HEK293T (cell line): ENCODE measurements at regions not wholly inside any gene's neighbourhood (a gene's known extent, or its start where the extent isn't known, plus 50 kb on each side); places are given as distances from the start of the nearest gene placed in this dataset.

Experiments used
- CTCF ChIA-PET: fragments of 350-600 bp; formaldehyde crosslinking; extraction: SDS; loops from one replicate; lab custom pipeline; 2021; ENCODE audit warnings: antibody characterized with exemption, inconsistent platforms; lab: Yijun Ruan, JAX
- POLR2A ChIA-PET: fragments of 350-600 bp; formaldehyde crosslinking; extraction: SDS; loops from one replicate; lab custom pipeline; 2020; ENCODE audit warnings: antibody characterized with exemption, inconsistent platforms; lab: Yijun Ruan, JAX
- DNase-seq: peaks from one replicate; pipeline ENCODE4 v3.0.0; 2012; ENCODE audit warnings: mixed read lengths; ENCODE audit errors: extremely low spot score
- ARNT ChIP-seq: fragments of 450-650 bp; IDR thresholded peaks from 2 replicates; pipeline ENCODE4 v1.6.1; 2017; ENCODE audit warnings: mild to moderate bottlenecking
- BHLHE40 ChIP-seq: fragments of 450-650 bp; IDR thresholded peaks from 2 replicates; pipeline ENCODE4 v1.6.1; 2016; ENCODE audit warnings: mild to moderate bottlenecking, moderate library complexity, borderline replicate concordance
- CTBP1 ChIP-seq: fragments of 450-650 bp; IDR thresholded peaks from 2 replicates; pipeline ENCODE4 v1.6.1; 2016; ENCODE audit warnings: borderline replicate concordance
- ELF4 ChIP-seq: fragments of 450-650 bp; IDR thresholded peaks from 2 replicates; pipeline ENCODE4 v1.6.1; 2017; ENCODE audit warnings: antibody characterized with exemption
- FOXA1 ChIP-seq: fragments of 450-650 bp; IDR thresholded peaks from 2 replicates; pipeline ENCODE4 v1.6.1; 2016; ENCODE audit warnings: mild to moderate bottlenecking
- FOXK2 ChIP-seq: fragments of 450-650 bp; IDR thresholded peaks from 2 replicates; pipeline ENCODE4 v1.6.1; 2016; ENCODE audit warnings: mild to moderate bottlenecking
- FOXM1 ChIP-seq: fragments of 450-650 bp; IDR thresholded peaks from 2 replicates; pipeline ENCODE4 v1.6.1; 2017; ENCODE audit warnings: mild to moderate bottlenecking, borderline replicate concordance
- HDGF ChIP-seq: fragments of 450-650 bp; IDR thresholded peaks from 2 replicates; pipeline ENCODE4 v1.6.1; 2017; ENCODE audit warnings: antibody characterized with exemption, borderline replicate concordance
- L3MBTL2 ChIP-seq: fragments of 450-650 bp; conservative IDR thresholded peaks from 2 replicates; pipeline ENCODE4 v1.6.1; 2016; ENCODE audit warnings: mild to moderate bottlenecking
- LEF1 ChIP-seq: fragments of 450-650 bp; IDR thresholded peaks from 2 replicates; pipeline ENCODE4 v1.6.1; 2017; ENCODE audit warnings: mild to moderate bottlenecking, borderline replicate concordance
- NFRKB ChIP-seq: fragments of 450-650 bp; IDR thresholded peaks from 2 replicates; pipeline ENCODE4 v1.6.1; 2016; ENCODE audit warnings: mild to moderate bottlenecking, moderate library complexity
- SP1 ChIP-seq: fragments of 450-650 bp; IDR thresholded peaks from 2 replicates; pipeline ENCODE4 v1.6.1; 2017
- SUZ12 ChIP-seq: fragments of 450-650 bp; IDR thresholded peaks from 2 replicates; pipeline ENCODE4 v1.6.1; 2016; ENCODE audit warnings: mild to moderate bottlenecking
- TARDBP ChIP-seq: fragments of 450-650 bp; IDR thresholded peaks from 2 replicates; pipeline ENCODE4 v1.6.1; 2016
- ZNF384 ChIP-seq: fragments of 450-650 bp; IDR thresholded peaks from 2 replicates; pipeline ENCODE4 v1.6.1; 2016
- TF ChIP-seq, protein P1 (sequence below): fragments of 450-650 bp; IDR thresholded peaks from 2 replicates; pipeline ENCODE4 v1.6.1; 2016

DNA sequence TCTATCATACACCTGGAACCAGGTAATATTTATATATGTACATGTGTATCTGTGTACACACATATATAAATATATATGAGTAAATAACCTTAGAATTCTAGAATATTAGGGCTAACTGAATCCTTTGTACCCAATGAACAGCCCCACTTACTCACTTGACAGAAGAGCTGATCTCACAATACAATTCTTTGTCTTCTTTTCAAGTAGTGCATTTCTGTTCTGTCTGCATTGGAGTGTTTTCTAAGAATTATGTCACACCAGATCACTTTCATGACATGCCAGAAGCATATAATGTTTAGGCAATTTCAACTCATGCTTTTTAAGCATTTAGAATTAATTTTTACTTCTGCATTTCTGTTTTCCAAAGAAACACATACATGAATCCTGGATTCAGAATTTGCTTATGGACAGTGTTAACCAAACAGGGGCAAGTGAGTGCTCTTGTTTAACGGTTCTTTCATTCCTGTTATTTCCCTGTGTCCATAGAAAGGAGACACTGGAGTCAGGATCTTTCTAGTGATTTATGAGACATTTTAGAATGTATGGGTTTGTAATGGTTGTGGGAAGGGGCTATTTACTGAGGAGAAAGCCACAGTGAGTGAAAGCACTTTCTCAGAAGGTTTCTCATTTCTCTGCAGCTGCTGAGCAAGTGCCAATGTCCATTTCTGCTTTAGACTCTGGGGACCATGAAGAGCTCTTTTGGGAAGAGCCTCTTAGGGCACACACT, 123.2 kb downstream of the RMI1 start:
- no peak for TF ChIP-seq L3MBTL2
- no peak for TF ChIP-seq HDGF
- TF ChIP-seq BHLHE40: no peak
- TF ChIP-seq ARNT: no peak
- no peak for TF ChIP-seq SUZ12
- DNase-seq: no peak
- ChIA-PET CTCF (no interaction called here), POLR2A (no interaction called here)

DNA sequence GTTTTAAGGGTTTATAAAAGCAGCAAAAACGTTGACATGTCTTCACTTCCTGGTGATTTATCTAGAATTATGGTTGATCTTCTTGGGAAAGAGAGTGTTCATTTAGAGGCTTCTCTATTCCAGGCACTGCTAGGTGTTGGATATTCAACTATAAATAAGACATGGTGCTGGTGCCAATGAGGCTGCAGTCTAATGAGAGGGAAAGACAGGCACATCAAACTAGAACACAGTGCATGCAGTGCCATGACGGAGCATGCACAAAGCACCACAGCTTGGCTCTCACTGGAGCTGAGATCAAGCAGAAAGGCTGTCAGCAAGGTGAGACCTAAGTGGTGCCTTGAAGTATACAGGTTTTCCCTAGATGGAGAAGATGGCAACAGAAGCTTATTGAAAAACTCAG, 126.5 kb downstream of the RMI1 start:
- CTCF ChIA-PET: no interaction called here
- DNase-seq: no peak
- POLR2A ChIA-PET: no interaction called here
- TF ChIP-seq, protein P1, sequence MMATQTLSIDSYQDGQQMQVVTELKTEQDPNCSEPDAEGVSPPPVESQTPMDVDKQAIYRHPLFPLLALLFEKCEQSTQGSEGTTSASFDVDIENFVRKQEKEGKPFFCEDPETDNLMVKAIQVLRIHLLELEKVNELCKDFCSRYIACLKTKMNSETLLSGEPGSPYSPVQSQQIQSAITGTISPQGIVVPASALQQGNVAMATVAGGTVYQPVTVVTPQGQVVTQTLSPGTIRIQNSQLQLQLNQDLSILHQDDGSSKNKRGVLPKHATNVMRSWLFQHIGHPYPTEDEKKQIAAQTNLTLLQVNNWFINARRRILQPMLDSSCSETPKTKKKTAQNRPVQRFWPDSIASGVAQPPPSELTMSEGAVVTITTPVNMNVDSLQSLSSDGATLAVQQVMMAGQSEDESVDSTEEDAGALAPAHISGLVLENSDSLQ: no peak
- TF ChIP-seq LEF1: no peak
- TF ChIP-seq FOXA1: no peak
- no peak for TF ChIP-seq ARNT
- no peak for TF ChIP-seq ELF4
- no peak for TF ChIP-seq FOXK2
- no peak for TF ChIP-seq CTBP1
- no peak for TF ChIP-seq ZNF384
- no peak for TF ChIP-seq BHLHE40

DNA sequence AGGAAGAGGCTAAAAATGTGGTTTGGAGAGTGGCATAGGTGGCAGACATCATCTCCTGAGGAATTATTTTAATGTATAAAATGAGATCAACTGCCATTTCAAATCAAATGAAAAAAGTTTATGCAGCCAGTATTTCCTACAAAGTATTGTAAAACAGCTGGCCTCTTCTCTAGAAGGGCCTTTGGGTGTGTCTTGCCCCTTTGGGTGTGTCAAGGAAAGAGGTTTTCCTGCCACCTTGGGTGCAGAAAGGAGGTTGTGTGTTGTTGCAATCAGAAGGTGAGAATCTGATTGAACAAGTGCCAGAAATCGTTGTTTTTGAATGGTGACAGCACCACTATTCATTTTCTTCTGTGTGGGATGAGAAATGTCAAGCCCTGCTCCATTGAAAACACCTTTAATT, 127.4 kb downstream of the RMI1 start:
- ChIA-PET CTCF (no interaction called here), POLR2A (no interaction called here)
- DNase-seq: no peak
- TF ChIP-seq L3MBTL2 (no peak), FOXM1 (no peak), FOXK2 (no peak), TARDBP (no peak), HDGF (no peak)

DNA sequence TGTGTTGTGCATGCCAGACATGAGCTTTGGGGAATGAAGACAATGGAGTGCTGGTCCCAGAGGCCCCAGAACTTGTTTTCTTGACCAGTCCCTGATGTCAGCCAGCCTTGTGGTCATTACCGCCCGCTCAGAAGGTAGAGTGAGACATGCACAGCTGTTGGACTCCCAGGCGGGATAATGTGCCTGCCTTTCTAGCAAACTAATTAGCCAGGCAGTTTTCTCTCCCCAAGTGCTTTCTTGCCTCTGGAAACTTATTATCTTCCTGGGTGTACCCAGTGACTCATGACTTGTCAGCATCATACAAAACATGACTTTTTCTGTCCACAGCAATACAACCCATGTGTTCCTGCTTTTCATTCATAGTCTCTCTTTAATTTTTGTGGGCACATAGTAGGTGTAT, 131.1 kb downstream of the RMI1 start:
- ChIA-PET CTCF (no interaction called here), POLR2A (no interaction called here)
- TF ChIP-seq SUZ12: no peak
- no peak for TF ChIP-seq ELF4
- no peak for TF ChIP-seq TARDBP
- no peak for TF ChIP-seq FOXK2
- no peak for DNase-seq

DNA sequence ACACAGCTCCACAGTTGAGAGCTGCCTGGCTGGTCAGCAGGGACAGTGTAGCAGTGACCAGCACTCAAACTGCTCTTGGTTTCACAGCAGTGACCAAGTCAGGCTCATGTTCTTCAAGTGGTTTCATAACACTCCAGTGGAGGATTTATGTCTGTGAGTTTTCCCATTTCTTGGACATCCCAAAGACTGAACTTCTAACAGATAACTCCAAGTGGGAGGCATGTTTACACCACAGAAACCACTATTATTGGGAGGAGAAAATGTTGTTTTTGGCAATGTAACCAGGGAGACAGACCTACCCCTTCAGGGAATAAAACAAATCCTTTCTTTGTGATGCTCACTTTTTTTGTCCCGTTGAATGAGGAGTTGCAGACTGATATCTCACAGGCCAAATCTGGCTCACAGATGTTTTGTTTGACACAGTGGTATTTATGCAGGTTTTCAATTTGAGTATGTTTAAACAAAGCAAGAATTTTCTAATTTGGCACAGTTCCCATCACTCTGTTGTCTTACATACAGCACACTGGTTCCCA, 141.5 kb downstream of the RMI1 start:
- ChIA-PET CTCF (no interaction called here), POLR2A (no interaction called here)
- no peak for DNase-seq
- no peak for TF ChIP-seq L3MBTL2
- no peak for TF ChIP-seq TARDBP
- TF ChIP-seq ZNF384: no peak
- TF ChIP-seq SP1: no peak
- TF ChIP-seq, protein P1: no peak
- no peak for TF ChIP-seq FOXM1
- TF ChIP-seq HDGF: no peak
- no peak for TF ChIP-seq SUZ12
- no peak for TF ChIP-seq FOXK2
- TF ChIP-seq ARNT: no peak
- TF ChIP-seq FOXA1: no peak
- no peak for TF ChIP-seq BHLHE40
- no peak for TF ChIP-seq ELF4
- no peak for TF ChIP-seq NFRKB
- TF ChIP-seq CTBP1: no peak
- no peak for TF ChIP-seq LEF1

DNA sequence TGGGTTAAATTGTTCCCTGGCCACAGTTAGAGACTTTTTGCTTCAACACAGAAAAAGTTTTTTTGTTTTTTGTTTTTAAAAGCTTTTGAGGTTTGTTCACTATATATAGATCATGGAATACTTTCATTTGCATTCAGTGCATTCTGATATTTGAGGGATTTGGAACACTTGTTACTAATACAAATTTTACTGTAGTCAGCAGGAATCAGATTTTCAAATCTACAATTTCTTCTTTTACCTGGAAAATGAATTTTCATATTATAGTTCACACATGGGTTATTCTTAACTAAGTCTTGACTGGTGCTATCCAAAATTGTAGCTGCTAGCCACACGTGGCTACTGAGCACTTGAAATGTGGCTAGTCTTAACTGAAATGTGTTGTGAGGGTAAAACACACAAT, 142.0 kb downstream of the RMI1 start:
- CTCF ChIA-PET: no interaction called here
- DNase-seq: no peak
- POLR2A ChIA-PET: no interaction called here
- TF ChIP-seq ARNT: no peak
- TF ChIP-seq HDGF: no peak
- no peak for TF ChIP-seq SUZ12
- TF ChIP-seq BHLHE40: no peak
- no peak for TF ChIP-seq FOXK2
- TF ChIP-seq, protein P1: no peak
- no peak for TF ChIP-seq ZNF384
- no peak for TF ChIP-seq ELF4
- no peak for TF ChIP-seq NFRKB
- no peak for TF ChIP-seq LEF1
- no peak for TF ChIP-seq L3MBTL2
- TF ChIP-seq FOXA1: no peak
- TF ChIP-seq TARDBP: no peak
- no peak for TF ChIP-seq SP1
- TF ChIP-seq CTBP1: no peak
- no peak for TF ChIP-seq FOXM1

DNA sequence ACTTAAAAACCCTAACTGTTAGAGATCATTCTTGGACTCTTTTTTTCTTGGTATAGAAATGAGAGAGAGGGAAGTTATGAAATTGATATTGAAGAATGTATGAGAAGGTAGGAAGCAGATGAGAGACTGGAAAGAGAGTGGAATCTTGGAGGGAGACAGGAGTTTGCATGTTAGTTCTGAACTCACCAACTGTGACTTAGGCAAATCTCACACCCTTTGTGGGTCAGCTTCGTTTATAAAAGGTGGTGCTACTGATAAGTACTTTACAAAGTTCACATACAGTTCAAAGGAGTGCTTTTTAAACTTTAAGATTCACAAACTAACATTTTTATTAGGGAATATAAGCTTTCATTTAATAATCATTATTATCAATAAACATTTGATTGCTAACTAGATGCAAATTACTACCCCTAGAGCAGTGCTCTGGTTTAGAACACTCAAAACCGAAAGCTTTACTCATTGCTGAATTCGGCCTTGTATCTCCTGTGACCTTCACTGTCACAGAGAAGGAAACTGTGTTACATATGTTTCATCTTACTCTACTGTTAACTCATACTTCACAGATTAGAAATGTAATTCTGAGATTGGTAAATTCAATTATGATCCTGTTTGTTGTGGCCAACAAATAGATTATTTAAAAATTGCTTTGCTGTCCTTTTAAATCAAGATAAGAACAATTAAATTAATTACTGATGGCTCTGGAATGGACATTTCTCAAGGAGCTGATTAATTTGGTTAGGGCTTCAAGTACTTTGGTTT, 143.2 kb downstream of the RMI1 start:
- POLR2A ChIA-PET: no interaction called here

More for the DNA sequence above, 143.2 kb downstream of the RMI1 start:
- DNase-seq: no peak
- CTCF ChIA-PET: no interaction called here
- no peak for TF ChIP-seq HDGF
- no peak for TF ChIP-seq BHLHE40
- TF ChIP-seq ARNT: no peak
- no peak for TF ChIP-seq FOXA1
- no peak for TF ChIP-seq ELF4
- no peak for TF ChIP-seq SP1
- TF ChIP-seq SUZ12: no peak
- TF ChIP-seq CTBP1: no peak
- TF ChIP-seq FOXK2: no peak
- TF ChIP-seq L3MBTL2: no peak
